H9 (cell line): ENCODE measurements at regions not wholly inside any gene's neighbourhood (a gene's known extent, or its start where the extent isn't known, plus 50 kb on each side); places are given as distances from the start of the nearest gene placed in this dataset.

Experiments
- DNase-seq: peaks from one replicate; pipeline ENCODE4 v3.0.0-alpha.2; 2017
- H2AFZ ChIP-seq: one replicate; pipeline ENCODE4 v1.6.1; 2013; ENCODE audit warnings: mild to moderate bottlenecking, low read length, control low read depth, moderate library complexity
- H2AK5ac ChIP-seq: 2 replicates; pipeline ENCODE4 v1.6.1; 2013; ENCODE audit warnings: low read length, control low read depth, mixed read lengths; ENCODE audit not compliant: insufficient read length
- H2BK120ac ChIP-seq: one replicate; pipeline ENCODE4 v1.6.1; 2013; ENCODE audit warnings: low read depth, mild to moderate bottlenecking, low read length, control low read depth, inconsistent platforms; ENCODE audit not compliant: poor library complexity, severe bottlenecking
- H2BK12ac ChIP-seq: 2 replicates; pipeline ENCODE4 v1.6.1; 2013; ENCODE audit warnings: low read length, control low read depth, mixed read lengths, low read depth; ENCODE audit not compliant: insufficient read length
- H2BK15ac ChIP-seq: 2 replicates; pipeline ENCODE4 v1.6.1; 2013; ENCODE audit warnings: low read depth, low read length, control low read depth
- H2BK20ac ChIP-seq: one replicate; pipeline ENCODE4 v1.6.1; 2013; ENCODE audit warnings: low read depth, mild to moderate bottlenecking, low read length, control low read depth, inconsistent platforms; ENCODE audit not compliant: poor library complexity, severe bottlenecking
- H2BK5ac ChIP-seq: 2 replicates; pipeline ENCODE4 v1.6.1; 2013; ENCODE audit warnings: low read length, control low read depth, mixed read lengths; ENCODE audit not compliant: insufficient read length
- H3K14ac ChIP-seq: 2 replicates; pipeline ENCODE4 v1.6.1; 2013; ENCODE audit warnings: low read length, control low read depth; ENCODE audit not compliant: insufficient read depth
- H3K18ac ChIP-seq: 2 replicates; pipeline ENCODE4 v1.6.1; 2013; ENCODE audit warnings: low read depth, mild to moderate bottlenecking, mixed read lengths, low read length, control low read depth; ENCODE audit not compliant: insufficient read length
- H3K23ac ChIP-seq: 2 replicates; pipeline ENCODE4 v1.6.1; 2013; ENCODE audit warnings: low read length, control low read depth, mixed read lengths, low read depth; ENCODE audit not compliant: insufficient read length
- H3K23me2 ChIP-seq: 2 replicates; pipeline ENCODE4 v1.6.1; 2013; ENCODE audit warnings: low read depth, mild to moderate bottlenecking, mixed read lengths, low read length, control low read depth; ENCODE audit not compliant: insufficient read length, poor library complexity, severe bottlenecking
- H3K27ac ChIP-seq: 2 replicates; pipeline ENCODE4 v1.5.1; 2013; ENCODE audit warnings: low read length, control low read depth, mixed read lengths, low read depth; ENCODE audit not compliant: insufficient read length
- H3K27me3 ChIP-seq: 2 replicates; pipeline ENCODE4 v1.6.1; 2013; ENCODE audit warnings: low read length, control low read depth, inconsistent platforms; ENCODE audit not compliant: insufficient read depth
- H3K4ac ChIP-seq: 2 replicates; pipeline ENCODE4 v1.6.1; 2013; ENCODE audit warnings: low read depth, mild to moderate bottlenecking, control low read depth, inconsistent platforms, low read length, moderate library complexity
- H3K4me1 ChIP-seq: 2 replicates; pipeline ENCODE4 v1.6.1; 2013; ENCODE audit warnings: low read length, control low read depth, inconsistent platforms; ENCODE audit not compliant: insufficient read depth
- H3K4me2 ChIP-seq: 2 replicates; pipeline ENCODE4 v1.6.1; 2013; ENCODE audit warnings: low read length, control low read depth, mixed read lengths; ENCODE audit not compliant: insufficient read length, insufficient read depth
- H3K56ac ChIP-seq: 2 replicates; pipeline ENCODE4 v1.6.1; 2013; ENCODE audit warnings: low read depth, mild to moderate bottlenecking, mixed read lengths, low read length, control low read depth; ENCODE audit not compliant: insufficient read length
- H3K79me1 ChIP-seq: 2 replicates; pipeline ENCODE4 v1.6.1; 2013; ENCODE audit warnings: low read depth, mild to moderate bottlenecking, moderate library complexity, low read length, control low read depth, inconsistent platforms; ENCODE audit not compliant: insufficient read depth, poor library complexity, severe bottlenecking
- H3K79me2 ChIP-seq: 2 replicates; pipeline ENCODE4 v1.6.1; 2013; ENCODE audit warnings: low read length, control low read depth, inconsistent platforms; ENCODE audit not compliant: insufficient read depth
- H3K9ac ChIP-seq: 2 replicates; pipeline ENCODE4 v1.6.1; 2013; ENCODE audit warnings: low read length, control low read depth, mixed read lengths; ENCODE audit not compliant: insufficient read length; ENCODE audit errors: extremely low read depth
- H3K9me3 ChIP-seq: one replicate; pipeline ENCODE4 v1.6.1; 2013; ENCODE audit warnings: low read depth, low read length, inconsistent platforms; ENCODE audit not compliant: control insufficient read depth
- H3T11ph ChIP-seq: one replicate; pipeline ENCODE4 v1.6.1; 2013; ENCODE audit warnings: mild to moderate bottlenecking, low read length, control low read depth, inconsistent platforms
- H4K20me1 ChIP-seq: one replicate; pipeline ENCODE4 v1.6.1; 2013; ENCODE audit not compliant: control insufficient read depth, insufficient read length, insufficient read depth
- H4K5ac ChIP-seq: 2 replicates; pipeline ENCODE4 v1.6.1; 2013; ENCODE audit warnings: low read depth, mild to moderate bottlenecking, mixed read lengths, low read length, control low read depth; ENCODE audit not compliant: insufficient read length
- H4K8ac ChIP-seq: replicated peaks from 2 replicates; pipeline ENCODE4 v1.6.1; 2013; ENCODE audit warnings: low read length, control low read depth, mixed read lengths, low read depth; ENCODE audit not compliant: insufficient read length
- H4K91ac ChIP-seq: 2 replicates; pipeline ENCODE4 v1.6.1; 2013; ENCODE audit warnings: low read depth, mild to moderate bottlenecking, moderate library complexity, mixed read lengths, low read length, control low read depth; ENCODE audit not compliant: insufficient read length
- H3K27ac Mint-ChIP-seq, 3 experiments: 2 replicates in 2 of 3; 3 replicates in 1 of 3; pipeline ENCODE4 v1.8.0; 2020 to 2021; ENCODE audit warnings: mixed read lengths in 3 of 3, mild to moderate bottlenecking in 1 of 3, moderate library complexity in 1 of 3
- H3K27me3 Mint-ChIP-seq: 2 replicates; pipeline ENCODE4 v1.8.0; 2021; ENCODE audit warnings: low read depth, mild to moderate bottlenecking, moderate library complexity, mixed read lengths
- H3K36me3 Mint-ChIP-seq, 3 experiments: 2 replicates in 2 of 3; 3 replicates in 1 of 3; pipeline ENCODE4 v1.8.0; 2020 to 2021; ENCODE audit warnings: low read depth in 3 of 3, mixed read lengths in 3 of 3; ENCODE audit not compliant: insufficient read depth in 1 of 3
- H3K4me1 Mint-ChIP-seq, 2 experiments: 2 replicates each; pipeline ENCODE4 v1.8.0; 2020; ENCODE audit warnings: mixed read lengths in 2 of 2
- H3K4me3 Mint-ChIP-seq, 2 experiments: 2 replicates in 1 of 2; 3 replicates in 1 of 2; pipeline ENCODE4 v1.8.0; 2020 to 2021; ENCODE audit warnings: mild to moderate bottlenecking in 2 of 2, mixed read lengths in 2 of 2, moderate library complexity in 1 of 2
- H3K9me3 Mint-ChIP-seq, 2 experiments: 2 replicates in 1 of 2; 3 replicates in 1 of 2; pipeline ENCODE4 v1.8.0; 2020; ENCODE audit warnings: mild to moderate bottlenecking in 2 of 2, mixed read lengths in 2 of 2, moderate library complexity in 1 of 2
- WGBS: extraction: QIAGEN DNeasy Blood & Tissue Kit; methylation state at CpG from one replicate; pipeline ENCODE4 v1.1.7; 2013; ENCODE audit warnings: missing lambda C conversion rate, low lambda C conversion rate, mixed read lengths; ENCODE audit not compliant: insufficient read length; ENCODE audit errors: extremely low coverage; 5-methylcytosine and 5-hydroxymethylcytosine counted together
- TF ChIP-seq, protein P1 (sequence below): fragments of 200-600 bp; sonication (generic); conservative IDR thresholded peaks from 3 replicates; pipeline ENCODE4 v1.8.0; 2021; ENCODE audit warnings: antibody characterized with exemption, mild to moderate bottlenecking

DNA sequence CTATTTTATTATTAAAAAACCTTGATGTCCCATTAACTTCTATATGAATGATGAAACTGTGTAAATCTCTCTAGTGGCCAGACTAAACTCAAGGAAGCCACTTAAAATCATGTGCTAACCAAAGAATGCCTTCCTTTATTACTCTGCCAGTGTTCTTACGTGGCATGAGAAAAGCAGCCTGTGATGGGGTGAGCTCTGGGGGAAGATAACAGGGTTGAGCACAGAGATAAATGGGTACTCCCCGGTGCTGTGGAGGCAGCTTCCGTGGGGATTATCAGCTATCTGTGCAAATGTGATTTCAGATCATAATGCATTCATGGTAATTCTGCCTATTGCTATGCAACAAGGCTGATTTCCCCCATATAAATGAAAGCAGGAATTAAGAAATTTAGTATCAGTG, 181.3 kb downstream of the CAVIN4 start:
- Histone ChIP-seq H3K79me1 (no peaks in the 10 kb centered on the region), H3K23ac (no peak overlapping the region), H3K9me3 (no peaks in the 10 kb centered on the region), H2BK5ac (no peak overlapping the region), H4K8ac (no peak overlapping the region), H3K4me2 (no peak overlapping the region), H3K27me3 (no peaks in the 10 kb centered on the region), H4K5ac (no peak overlapping the region), H3K14ac (no peak overlapping the region), H2BK120ac (no peak overlapping the region), H3K18ac (no peak overlapping the region), H3K27ac (no peak overlapping the region), H3T11ph (no peak overlapping the region), H2BK12ac (no peak overlapping the region), H3K9ac (no peak overlapping the region), H3K79me2 (no peaks in the 10 kb centered on the region), H2BK20ac (no peak overlapping the region), H3K56ac (no peak overlapping the region), H3K4me1 (no peaks in the 10 kb centered on the region), H3K4ac (no peak overlapping the region), H2BK15ac (no peak overlapping the region), H4K91ac (no peak overlapping the region), H3K23me2 (no peaks in the 10 kb centered on the region), H4K20me1 (no peaks in the 10 kb centered on the region), H2AFZ (no peak overlapping the region), H2AK5ac (no peak overlapping the region)
- TF ChIP-seq, protein P1, sequence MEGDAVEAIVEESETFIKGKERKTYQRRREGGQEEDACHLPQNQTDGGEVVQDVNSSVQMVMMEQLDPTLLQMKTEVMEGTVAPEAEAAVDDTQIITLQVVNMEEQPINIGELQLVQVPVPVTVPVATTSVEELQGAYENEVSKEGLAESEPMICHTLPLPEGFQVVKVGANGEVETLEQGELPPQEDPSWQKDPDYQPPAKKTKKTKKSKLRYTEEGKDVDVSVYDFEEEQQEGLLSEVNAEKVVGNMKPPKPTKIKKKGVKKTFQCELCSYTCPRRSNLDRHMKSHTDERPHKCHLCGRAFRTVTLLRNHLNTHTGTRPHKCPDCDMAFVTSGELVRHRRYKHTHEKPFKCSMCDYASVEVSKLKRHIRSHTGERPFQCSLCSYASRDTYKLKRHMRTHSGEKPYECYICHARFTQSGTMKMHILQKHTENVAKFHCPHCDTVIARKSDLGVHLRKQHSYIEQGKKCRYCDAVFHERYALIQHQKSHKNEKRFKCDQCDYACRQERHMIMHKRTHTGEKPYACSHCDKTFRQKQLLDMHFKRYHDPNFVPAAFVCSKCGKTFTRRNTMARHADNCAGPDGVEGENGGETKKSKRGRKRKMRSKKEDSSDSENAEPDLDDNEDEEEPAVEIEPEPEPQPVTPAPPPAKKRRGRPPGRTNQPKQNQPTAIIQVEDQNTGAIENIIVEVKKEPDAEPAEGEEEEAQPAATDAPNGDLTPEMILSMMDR = no peak
- peaks cover 2% of the 10 kb centered on the region in 2 experiments for H3K9me3 Mint-ChIP-seq
- DNase-seq = no peak
- H3K27me3 Mint-ChIP-seq = no peaks in the 10 kb centered on the region; the same call in 1 of the 2 replicates
- H3K4me1 Mint-ChIP-seq = no peaks in the 10 kb centered on the region
- H3K4me3 Mint-ChIP-seq = no peak overlapping the region
- WGBS = no CpG with 5 or more reads among the region's 3 CpGs
- no peak overlapping the region; a peak in 1 of 7 replicates for H3K27ac Mint-ChIP-seq
- H3K36me3 Mint-ChIP-seq = 0 out of 7 replicates have a peak, but pooled peaks cover 0 to under 1% (median 0%) of the 10 kb centered on the region in 3 experiments
